ENCODE measurements at regions not wholly inside any gene's neighbourhood (a gene's known extent, or its start where the extent isn't known, plus 50 kb on each side); places are given as distances from the start of the nearest gene placed in this dataset.

DNA sequence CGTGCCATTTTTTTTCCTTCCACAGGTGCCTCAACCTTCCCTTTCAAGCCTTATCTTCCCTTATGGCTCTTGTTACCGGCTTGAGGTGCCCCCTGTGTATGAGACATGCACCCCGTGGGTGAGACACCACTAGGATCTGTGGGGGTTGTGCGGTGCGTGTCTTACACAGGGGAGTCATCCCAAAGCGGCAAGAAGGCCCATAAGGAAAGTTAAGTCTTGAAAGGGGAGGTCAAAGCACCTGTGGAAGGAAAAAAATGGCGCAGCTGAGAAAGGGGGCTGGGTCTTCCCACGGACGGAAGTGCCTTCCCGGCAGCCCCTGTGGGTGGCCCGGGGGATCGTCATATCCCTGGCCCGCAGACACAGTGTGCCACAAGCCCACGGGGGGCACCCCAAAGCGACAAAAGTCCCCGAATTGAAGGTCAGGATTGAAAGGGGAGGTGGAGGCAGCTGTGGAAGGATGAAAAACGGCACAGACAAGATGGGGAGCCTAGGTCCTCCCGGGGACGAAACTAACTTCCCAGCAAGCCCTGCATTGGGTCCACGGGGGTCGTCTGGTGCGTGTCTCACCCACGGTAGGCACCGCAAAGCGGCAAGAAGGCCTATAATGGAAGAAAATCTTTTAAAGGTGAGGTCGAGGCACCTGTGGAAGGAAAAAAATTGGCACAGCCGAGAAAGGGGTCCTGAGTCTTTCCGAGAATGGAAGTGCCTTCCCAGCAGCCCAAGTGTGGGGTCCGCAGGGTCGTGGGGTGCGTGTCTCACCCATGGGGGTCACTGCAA, 273.3 kb downstream of the ALG10 start (continued):
- TF ChIP-seq, protein P1, sequence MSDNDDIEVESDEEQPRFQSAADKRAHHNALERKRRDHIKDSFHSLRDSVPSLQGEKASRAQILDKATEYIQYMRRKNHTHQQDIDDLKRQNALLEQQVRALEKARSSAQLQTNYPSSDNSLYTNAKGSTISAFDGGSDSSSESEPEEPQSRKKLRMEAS (IDR thresholded peaks at IDR 0.05; ENCODE audit: low read depth), result no peak
- TF ChIP-seq, protein P2, sequence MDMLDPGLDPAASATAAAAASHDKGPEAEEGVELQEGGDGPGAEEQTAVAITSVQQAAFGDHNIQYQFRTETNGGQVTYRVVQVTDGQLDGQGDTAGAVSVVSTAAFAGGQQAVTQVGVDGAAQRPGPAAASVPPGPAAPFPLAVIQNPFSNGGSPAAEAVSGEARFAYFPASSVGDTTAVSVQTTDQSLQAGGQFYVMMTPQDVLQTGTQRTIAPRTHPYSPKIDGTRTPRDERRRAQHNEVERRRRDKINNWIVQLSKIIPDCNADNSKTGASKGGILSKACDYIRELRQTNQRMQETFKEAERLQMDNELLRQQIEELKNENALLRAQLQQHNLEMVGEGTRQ (IDR thresholded peaks at IDR 0.05; ENCODE audit: borderline replicate concordance, low read depth, low read length), result no peak
- no peak for TF ChIP-seq EZH2phosphoT487 (IDR thresholded peaks at IDR 0.05; ENCODE audit: borderline replicate concordance, low read depth)
- no peak for TF ChIP-seq NFIC (IDR thresholded peaks at IDR 0.05; ENCODE audit: borderline replicate concordance)
- TF ChIP-seq GABPA (IDR thresholded peaks at IDR 0.05; ENCODE audit: low read depth), result no peak
- TF ChIP-seq, protein P3, sequence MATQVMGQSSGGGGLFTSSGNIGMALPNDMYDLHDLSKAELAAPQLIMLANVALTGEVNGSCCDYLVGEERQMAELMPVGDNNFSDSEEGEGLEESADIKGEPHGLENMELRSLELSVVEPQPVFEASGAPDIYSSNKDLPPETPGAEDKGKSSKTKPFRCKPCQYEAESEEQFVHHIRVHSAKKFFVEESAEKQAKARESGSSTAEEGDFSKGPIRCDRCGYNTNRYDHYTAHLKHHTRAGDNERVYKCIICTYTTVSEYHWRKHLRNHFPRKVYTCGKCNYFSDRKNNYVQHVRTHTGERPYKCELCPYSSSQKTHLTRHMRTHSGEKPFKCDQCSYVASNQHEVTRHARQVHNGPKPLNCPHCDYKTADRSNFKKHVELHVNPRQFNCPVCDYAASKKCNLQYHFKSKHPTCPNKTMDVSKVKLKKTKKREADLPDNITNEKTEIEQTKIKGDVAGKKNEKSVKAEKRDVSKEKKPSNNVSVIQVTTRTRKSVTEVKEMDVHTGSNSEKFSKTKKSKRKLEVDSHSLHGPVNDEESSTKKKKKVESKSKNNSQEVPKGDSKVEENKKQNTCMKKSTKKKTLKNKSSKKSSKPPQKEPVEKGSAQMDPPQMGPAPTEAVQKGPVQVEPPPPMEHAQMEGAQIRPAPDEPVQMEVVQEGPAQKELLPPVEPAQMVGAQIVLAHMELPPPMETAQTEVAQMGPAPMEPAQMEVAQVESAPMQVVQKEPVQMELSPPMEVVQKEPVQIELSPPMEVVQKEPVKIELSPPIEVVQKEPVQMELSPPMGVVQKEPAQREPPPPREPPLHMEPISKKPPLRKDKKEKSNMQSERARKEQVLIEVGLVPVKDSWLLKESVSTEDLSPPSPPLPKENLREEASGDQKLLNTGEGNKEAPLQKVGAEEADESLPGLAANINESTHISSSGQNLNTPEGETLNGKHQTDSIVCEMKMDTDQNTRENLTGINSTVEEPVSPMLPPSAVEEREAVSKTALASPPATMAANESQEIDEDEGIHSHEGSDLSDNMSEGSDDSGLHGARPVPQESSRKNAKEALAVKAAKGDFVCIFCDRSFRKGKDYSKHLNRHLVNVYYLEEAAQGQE (IDR thresholded peaks at IDR 0.05; ENCODE audit: low read depth, low read length), result no peak
- no peak for TF ChIP-seq CHD2 (IDR thresholded peaks at IDR 0.05; ENCODE audit: low read length, partially characterized antibody)

DNA sequence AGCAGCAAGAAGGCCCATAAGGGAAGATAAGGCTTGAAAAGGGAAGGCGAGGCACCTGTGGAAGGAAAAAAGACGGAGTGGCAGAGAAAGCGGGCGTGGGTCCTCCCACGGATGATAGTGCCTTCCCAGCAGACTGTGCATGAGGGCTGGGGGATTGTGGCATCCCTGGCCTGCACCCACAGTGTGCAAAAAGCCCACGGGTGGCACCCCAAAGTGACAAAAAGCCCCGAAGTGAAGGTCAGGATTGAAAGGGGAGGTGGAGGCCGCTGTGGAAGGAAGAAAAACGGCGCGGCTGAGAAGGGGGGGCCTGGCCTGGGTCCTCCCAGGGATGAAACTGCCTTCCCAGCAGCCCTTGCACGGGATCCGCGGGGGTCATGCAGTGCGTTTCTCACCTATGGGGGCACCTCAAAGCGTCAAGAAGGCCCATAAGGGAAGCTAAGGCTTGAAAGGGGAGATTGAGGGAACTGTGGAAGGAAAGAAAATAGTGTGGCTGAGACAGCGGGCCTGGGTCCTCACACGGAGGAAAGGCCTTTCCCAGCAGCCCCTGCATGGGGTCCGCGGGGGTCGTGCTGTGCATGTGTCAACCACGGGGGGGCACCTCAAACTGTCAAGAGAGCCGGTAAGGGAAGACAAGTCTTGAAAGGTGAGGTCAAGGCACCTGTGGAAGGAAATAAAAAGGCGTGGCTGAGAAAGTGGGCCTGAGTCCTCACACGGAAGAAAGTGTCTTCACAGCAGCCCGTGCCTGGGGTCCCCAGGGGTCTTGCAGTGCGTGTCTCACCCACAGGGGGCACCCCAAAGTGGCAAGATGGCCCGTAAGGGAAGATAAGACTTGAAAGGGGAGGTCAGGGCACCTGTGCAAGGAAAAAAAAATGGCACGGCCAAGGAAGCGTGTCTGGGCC, 274.1 kb downstream of the ALG10 start:
- peaks cover 81% of the 10 kb centered on the region for H3K27me3 ChIP-seq (ENCODE audit: insufficient read depth)
- DNase-seq, result no peak
- H3F3A ChIP-seq (replicated peaks; ENCODE audit: insufficient read depth), result no peaks in the 10 kb centered on the region
- H4K20me1 ChIP-seq (ENCODE audit: insufficient read depth), result no peaks in the 10 kb centered on the region
- WGBS (ENCODE audit: low lambda C conversion rate), result 3% methylated on average over 30 of the region's 30 CpGs
- H2AFZ ChIP-seq (ENCODE audit: low read depth), result no peak overlapping the region
- CTCF ChIA-PET, result no interaction called here
- H3K9ac ChIP-seq, result no peak overlapping the region
- no peaks in the 10 kb centered on the region for H3K9me3 ChIP-seq
- H3K4me3 ChIP-seq (ENCODE audit: low read depth in 2 of 2, low read length in 1 of 2), result no peak overlapping the region
- H3K79me2 ChIP-seq (ENCODE audit: insufficient read depth), result no peaks in the 10 kb centered on the region
- no peaks in the 10 kb centered on the region for H3K36me3 ChIP-seq (replicated peaks in 1 of 2; ENCODE audit: control insufficient read depth in 1 of 2, insufficient read depth in 2 of 2, low read length in 1 of 2)
- TF ChIP-seq, protein P4, sequence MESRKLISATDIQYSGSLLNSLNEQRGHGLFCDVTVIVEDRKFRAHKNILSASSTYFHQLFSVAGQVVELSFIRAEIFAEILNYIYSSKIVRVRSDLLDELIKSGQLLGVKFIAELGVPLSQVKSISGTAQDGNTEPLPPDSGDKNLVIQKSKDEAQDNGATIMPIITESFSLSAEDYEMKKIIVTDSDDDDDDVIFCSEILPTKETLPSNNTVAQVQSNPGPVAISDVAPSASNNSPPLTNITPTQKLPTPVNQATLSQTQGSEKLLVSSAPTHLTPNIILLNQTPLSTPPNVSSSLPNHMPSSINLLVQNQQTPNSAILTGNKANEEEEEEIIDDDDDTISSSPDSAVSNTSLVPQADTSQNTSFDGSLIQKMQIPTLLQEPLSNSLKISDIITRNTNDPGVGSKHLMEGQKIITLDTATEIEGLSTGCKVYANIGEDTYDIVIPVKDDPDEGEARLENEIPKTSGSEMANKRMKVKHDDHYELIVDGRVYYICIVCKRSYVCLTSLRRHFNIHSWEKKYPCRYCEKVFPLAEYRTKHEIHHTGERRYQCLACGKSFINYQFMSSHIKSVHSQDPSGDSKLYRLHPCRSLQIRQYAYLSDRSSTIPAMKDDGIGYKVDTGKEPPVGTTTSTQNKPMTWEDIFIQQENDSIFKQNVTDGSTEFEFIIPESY (IDR thresholded peaks at IDR 0.05; ENCODE audit: borderline replicate concordance, low read depth), result no peak
- TF ChIP-seq TCF12 (IDR thresholded peaks at IDR 0.05), result no peak
- no peak for TF ChIP-seq POLR2AphosphoS5 (IDR thresholded peaks at IDR 0.05; ENCODE audit: low read depth, low read length)
- no peak for TF ChIP-seq SIN3A (IDR thresholded peaks at IDR 0.05; ENCODE audit: borderline replicate concordance, low read depth, low read length)
- no peak for TF ChIP-seq NFIC (IDR thresholded peaks at IDR 0.05; ENCODE audit: borderline replicate concordance)
- no peak overlapping the region for H3K4me2 ChIP-seq
- POLR2A ChIA-PET, result no interaction called here
- no peaks in the 10 kb centered on the region for H3K9me2 ChIP-seq
- no peak overlapping the region for H3K27ac ChIP-seq (ENCODE audit: low read depth in 2 of 2, low read length in 1 of 2)
- H3K4me1 ChIP-seq (ENCODE audit: control insufficient read depth in 1 of 2, insufficient read depth in 2 of 2, low read depth in 1 of 2, low read length in 1 of 2), result no peaks in the 10 kb centered on the region
